AG04450 (cell line): ENCODE measurements at regions not wholly inside any gene's neighbourhood (a gene's known extent, or its start where the extent isn't known, plus 50 kb on each side); places are given as distances from the start of the nearest gene placed in this dataset.
"Not testable (repeated sequence)": the region's sequence is repeated elsewhere in the genome, so short reads cannot be mapped to it uniquely, and the experiment has no call there.

Experiments
- CTCF ChIA-PET: fragments of 300-600, 350-600 bp; formaldehyde crosslinking; extraction: SDS; loops from one replicate; lab custom pipeline; 2022; ENCODE audit warnings: antibody characterized with exemption, inconsistent platforms; lab: Charles Lee
- POLR2A ChIA-PET: fragments of 350-600 bp; formaldehyde crosslinking; extraction: SDS; loops from one replicate; lab custom pipeline; 2021; ENCODE audit warnings: antibody characterized with exemption, inconsistent platforms; lab: Yijun Ruan, JAX
- DNase-seq: peaks from one replicate; pipeline ENCODE4 v3.0.0-alpha.2; 2011; ENCODE audit warnings: low read depth, low spot score
- H3K27ac ChIP-seq: one replicate; pipeline ENCODE4 v1.5.1; 2012; ENCODE audit warnings: low read depth, low read length, control low read depth
- H3K27me3 ChIP-seq: one replicate; pipeline ENCODE4 v1.6.0; 2012; ENCODE audit warnings: low read length; ENCODE audit not compliant: control insufficient read depth, insufficient read depth
- H3K4me3 ChIP-seq: 2 replicates; pipeline ENCODE4 v1.5.1; 2011; ENCODE audit warnings: mild to moderate bottlenecking, low read depth, low read length, control low read depth
- H3K9me3 ChIP-seq: 2 replicates; pipeline ENCODE4 v1.5.1; 2012; ENCODE audit warnings: low read length; ENCODE audit not compliant: control insufficient read depth, insufficient read depth
- CTCF ChIP-seq: IDR thresholded peaks from 2 replicates; pipeline ENCODE4 v1.5.1; 2011; ENCODE audit warnings: low read depth, low read length, control low read depth, inconsistent platforms

DNA sequence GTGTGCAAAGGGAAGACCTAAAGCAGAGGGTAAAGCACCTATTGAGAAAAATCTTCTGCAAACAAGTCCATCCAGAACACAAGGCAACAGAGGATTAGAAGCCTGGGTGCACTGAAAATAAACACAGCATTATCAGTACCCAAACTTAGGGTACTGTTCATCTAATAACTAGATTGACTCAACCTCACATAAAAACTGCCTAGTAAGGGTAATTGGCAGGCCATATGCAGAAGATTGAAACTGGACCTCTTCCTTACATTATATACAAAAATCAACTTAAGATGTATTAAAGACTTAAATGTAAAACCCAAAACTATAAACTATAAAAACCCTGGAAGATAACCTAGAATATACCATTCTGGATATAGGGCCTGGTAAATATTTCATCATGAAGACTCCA is 91.2 kb upstream of the SIRPG start:
- POLR2A ChIA-PET, result no interaction called here
- no peak for TF ChIP-seq CTCF
- Histone ChIP-seq H3K27me3 (peaks cover 3% of the 10 kb centered on the region), H3K4me3 (no peak overlapping the region), H3K27ac (no peak overlapping the region), H3K9me3 (no peaks in the 10 kb centered on the region)
- no peak for DNase-seq
- CTCF ChIA-PET, result no interaction called here

DNA sequence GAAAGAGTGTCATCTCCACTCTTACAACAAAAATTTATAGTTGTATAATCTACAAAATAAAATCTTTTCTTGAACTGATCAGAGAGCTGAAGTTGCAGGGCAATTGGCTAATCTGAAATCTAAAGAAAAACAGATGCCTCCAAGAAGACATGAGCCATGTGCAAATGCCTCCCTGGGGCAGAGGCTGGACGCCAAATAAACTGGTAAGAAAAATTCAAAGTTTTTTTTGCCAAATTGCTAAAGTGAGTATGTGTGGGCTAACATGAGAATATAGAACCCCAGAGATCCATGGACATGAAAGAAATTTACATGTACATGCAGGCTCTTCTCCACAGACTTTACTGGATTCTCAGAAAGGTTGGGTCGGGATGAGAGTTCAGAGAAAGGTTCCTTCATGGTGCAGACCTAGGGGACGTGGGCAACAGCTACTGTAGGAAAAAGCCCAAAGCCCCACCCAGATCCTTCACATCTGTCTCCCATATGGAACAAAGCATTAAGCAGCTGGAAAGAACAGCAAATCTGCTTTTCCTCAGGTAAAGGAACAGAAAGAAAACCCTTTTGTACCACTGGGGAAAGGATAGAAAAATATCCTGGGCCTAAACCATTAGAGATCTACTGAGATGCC is 90.5 kb upstream of the SIRPG start:
- no peak for TF ChIP-seq CTCF
- Histone ChIP-seq H3K4me3 (no peak overlapping the region), H3K9me3 (no peaks in the 10 kb centered on the region), H3K27ac (no peak overlapping the region), H3K27me3 (peaks cover 3% of the 10 kb centered on the region)
- CTCF ChIA-PET, result no interaction called here
- POLR2A ChIA-PET, result no interaction called here
- DNase-seq, result no peak

GRCh38 chr20:1742049-1742434 is 84.5 kb upstream of the SIRPG start:
- H3K27me3 ChIP-seq, H3K9me3 ChIP-seq, DNase-seq, H3K27ac ChIP-seq, POLR2A ChIA-PET, H3K4me3 ChIP-seq: not testable (repeated sequence)
- CTCF ChIA-PET, result interaction anchor here (0.7 kb wide), 1 partner anchor 104 kb away, joined by 7 read pairs; no protein-coding TSS in a partner anchor

DNA sequence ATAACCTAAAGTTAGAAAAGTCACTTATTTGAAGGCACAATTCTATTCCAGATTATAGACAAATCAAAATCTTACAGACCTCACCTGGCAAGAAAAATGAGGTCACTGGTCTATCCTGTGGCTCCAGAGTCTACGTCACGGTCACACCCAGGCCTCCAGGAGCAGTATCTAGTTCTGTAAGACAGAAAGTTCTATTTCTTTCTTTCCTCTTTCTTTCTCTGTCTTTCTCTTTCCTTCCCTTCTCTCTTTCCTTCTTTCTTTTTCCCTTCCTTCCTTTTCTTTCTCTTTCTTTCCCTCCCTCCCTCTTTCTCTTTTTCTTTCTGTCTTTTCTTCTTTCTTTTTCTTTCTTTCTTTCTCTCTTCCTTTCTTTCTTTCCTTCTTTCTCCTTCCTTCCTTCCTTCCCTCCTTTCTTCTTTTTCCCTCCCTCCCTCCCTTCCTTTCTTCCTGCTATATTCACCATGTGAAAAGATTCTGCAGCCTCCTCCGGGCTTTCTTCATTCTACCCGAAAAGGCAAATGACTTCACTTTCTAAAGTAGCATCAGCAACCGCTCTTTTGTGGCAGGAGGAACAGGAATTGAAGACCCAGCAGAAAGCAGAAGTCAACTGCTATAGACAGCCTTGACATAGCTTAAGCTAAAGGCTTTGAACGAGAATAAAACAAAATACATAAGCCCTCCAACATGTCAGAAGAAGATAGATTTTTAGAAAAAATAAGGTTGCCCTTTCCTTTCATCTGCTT is 83.9 kb upstream of the SIRPG start:
- Histone ChIP-seq H3K4me3 (no peak overlapping the region), H3K27ac (no peak overlapping the region), H3K9me3 (no peaks in the 10 kb centered on the region), H3K27me3 (peaks cover 6% of the 10 kb centered on the region)
- no peak for DNase-seq
- TF ChIP-seq CTCF, result no peak
- POLR2A ChIA-PET, result no interaction called here
- CTCF ChIA-PET, result interaction anchor here (0.7 kb wide), 1 partner anchor 103 kb away, joined by 7 read pairs; no protein-coding TSS in a partner anchor

DNA sequence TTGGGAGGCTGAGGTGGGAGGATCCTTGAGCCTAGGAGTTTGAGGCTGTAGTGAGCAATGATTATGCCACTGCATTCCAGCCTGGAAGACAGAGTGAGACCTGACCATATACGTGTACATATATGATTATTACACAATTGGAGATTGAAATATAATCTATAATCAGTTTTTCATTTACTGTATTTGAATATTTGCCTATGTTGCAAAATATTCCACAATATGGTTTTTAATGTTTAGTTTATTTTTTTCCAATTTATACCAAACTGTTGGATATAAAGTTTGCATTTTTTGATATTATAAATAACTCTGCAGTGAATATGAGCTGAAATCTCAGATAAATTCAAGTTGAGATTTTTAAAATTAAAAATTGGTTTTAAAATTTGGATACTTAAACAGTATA is 79.6 kb upstream of the SIRPG start:
- no peak for TF ChIP-seq CTCF
- no peak overlapping the region for H3K4me3 ChIP-seq
- H3K27me3 ChIP-seq, result peaks cover 3% of the 10 kb centered on the region
- no peaks in the 10 kb centered on the region for H3K9me3 ChIP-seq
- H3K27ac ChIP-seq, result no peak overlapping the region
- ChIA-PET CTCF (interaction anchor here (0.9 to 1.4 kb wide), 2 partner anchors 27 to 40 kb away, joined by 3 to 5 read pairs; no protein-coding TSS in a partner anchor), POLR2A (no interaction called here)
- DNase-seq, result no peak
